Islet of Langerhans (tissue), 1 donor: ENCODE measurements at regions not wholly inside any gene's neighbourhood (a gene's known extent, or its start where the extent isn't known, plus 50 kb on each side); places are given as distances from the start of the nearest gene placed in this dataset.
"Not testable (repeated sequence)": the region's sequence is repeated elsewhere in the genome, so short reads cannot be mapped to it uniquely, and the experiment has no call there.

Source experiments
- FAIRE-seq: peaks from one replicate; lab custom pipeline; 2011; peaks lifted over from hg19 to GRCh38; lab: Jason Lieb, UNC

DNA sequence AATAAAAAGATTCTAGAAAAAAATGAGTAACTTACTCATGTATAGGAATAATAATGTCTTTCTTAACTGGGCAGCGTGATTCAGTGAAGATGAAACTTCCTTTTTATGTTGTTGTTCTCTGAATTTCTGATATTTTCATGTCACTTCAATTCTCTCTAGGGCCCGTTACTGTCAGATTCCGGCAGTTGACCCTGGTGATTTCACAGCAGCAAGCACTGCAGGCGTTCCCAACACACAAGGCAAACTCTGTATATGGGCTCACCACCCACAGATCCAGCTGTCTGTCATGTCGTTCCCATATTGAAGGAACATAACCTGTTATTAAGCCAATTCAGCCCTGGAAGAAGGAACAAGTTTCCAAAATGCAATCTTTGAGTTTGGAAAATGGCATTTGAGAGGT is 288.3 kb upstream of the GALNTL6 start:
- FAIRE-seq: no peak

DNA sequence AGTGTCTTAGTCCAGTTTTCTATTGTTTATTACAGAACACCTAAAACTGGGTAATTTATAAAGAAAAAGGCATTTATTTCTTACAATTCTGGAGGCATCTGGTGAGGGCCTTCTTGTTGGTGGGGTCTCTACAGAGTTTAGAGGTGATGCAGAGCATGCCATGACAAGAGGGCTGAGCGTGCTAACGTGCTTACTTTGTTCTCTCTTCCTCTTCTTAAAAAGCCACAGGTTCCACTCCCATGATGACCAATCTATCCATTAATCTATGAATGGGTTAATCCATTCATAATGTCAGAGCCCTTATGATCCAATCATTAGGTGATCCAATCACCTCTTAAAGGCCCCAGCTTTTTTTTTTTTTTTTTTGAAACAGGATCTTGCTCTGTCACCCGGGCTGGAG is 291.5 kb upstream of the GALNTL6 start:
- no peak for FAIRE-seq

DNA sequence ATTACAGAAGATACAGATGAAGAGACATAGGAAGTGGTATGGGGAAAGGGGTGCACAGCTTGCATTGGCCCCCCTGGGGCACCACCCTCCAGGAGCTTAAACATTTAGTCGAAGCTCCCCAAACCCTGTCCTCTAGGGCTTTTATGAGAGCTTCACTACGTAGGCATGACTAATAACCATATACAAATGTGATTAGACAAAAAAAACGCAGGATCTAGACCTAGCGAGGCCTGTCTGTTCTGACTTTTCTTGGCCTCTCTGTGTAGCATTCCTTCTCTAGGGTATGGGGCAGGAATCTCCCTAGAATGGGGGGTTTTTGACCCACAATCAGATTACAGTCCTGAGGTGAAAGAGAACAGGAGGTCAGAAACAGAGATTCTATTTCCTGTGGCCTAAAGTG is 293.7 kb upstream of the GALNTL6 start:
- no peak for FAIRE-seq

DNA sequence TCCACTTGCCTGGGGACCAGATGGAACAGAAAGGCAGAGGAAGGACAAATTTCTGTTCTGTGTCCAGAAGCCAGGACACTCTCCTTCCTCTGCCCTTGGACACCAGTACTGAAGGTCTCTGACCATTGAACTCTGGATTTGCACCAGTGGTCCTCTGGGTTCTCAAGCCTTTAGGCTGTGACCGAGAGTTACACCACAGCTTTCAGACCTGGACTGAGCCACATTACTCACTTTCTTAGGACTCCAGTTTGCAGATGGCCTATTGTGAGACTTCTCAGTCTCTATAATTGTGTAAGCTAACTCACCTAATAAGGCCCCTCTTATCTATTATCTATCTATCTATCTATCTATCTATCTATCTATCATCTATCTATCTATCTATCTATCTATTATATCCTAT is 295.3 kb upstream of the GALNTL6 start:
- no peak for FAIRE-seq

DNA sequence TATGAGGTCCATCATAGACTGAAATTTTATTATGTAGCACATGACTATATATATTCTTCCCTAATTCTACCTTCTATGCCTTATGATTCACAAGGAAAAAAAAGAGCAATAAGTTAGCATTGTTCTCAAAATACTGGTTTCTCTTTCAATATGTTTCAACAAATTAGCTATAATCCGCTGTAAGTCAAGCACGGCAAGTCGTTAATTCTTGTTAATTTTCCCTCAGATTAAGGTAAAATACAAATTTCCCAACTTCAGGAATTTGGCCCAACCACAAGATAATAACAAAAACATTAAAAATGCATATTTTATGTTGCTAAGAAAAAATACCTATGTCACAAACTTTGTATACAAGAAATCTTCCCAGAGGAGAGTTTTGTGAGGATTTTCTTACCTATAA is 296.5 kb upstream of the GALNTL6 start:
- no peak for FAIRE-seq

DNA sequence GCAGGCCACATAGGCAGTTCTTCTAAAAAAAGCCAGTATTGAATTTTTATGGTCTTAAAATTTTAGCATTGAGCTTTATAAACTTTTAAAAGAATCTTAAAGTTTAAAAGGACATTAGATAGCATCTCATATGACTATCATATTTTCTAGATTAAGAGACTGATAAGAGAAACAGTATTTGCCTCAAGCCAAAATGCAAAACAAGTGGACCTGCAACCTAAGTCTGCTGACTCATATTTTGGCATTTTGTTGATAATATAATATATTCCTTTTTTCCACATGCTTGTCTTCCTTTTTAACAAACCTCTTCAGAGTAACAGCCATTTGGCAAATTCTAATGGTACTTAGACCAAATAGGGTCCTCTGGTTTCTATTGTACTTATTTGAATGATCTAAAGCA is 328.5 kb upstream of the GALNTL6 start:
- no peak for FAIRE-seq

DNA sequence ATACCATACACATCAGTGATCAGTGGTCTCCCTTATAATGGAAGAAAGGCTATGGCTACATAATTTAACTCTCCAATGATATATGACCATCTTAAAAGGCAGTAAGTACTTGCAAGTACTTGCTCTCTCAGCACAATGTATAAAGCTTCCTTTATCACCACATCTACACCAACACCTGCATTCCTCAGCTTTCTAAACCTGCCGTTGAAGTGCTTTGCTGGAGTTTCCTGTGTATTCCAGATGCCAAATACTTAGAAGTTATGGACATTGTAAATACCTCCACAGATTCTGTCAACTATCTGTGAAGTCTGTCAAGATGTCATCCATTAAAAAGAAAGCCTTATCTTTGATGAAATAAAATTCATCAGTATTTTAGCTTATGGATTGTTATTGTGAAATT is 335.0 kb upstream of the GALNTL6 start:
- FAIRE-seq: no peak

DNA sequence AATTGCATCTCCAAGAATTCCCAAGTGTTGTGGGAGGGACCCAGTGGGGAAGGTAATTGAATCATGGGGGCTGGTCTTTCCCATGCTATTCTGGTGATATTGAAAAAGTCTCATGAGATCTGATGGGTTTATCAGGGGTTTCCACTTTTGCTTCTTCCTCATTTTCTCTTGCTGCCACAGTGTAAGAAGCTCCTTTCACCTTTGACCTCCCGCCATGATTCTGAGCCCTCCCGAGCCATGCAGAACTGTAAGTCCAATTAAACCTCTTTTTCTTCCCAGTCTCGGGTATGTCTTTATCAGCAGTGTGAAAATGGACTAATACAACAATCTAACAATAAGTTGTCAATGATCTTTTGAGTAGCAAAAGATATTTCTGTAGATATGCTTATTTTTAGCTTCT is 338.1 kb upstream of the GALNTL6 start:
- not testable (repeated sequence) for FAIRE-seq

DNA sequence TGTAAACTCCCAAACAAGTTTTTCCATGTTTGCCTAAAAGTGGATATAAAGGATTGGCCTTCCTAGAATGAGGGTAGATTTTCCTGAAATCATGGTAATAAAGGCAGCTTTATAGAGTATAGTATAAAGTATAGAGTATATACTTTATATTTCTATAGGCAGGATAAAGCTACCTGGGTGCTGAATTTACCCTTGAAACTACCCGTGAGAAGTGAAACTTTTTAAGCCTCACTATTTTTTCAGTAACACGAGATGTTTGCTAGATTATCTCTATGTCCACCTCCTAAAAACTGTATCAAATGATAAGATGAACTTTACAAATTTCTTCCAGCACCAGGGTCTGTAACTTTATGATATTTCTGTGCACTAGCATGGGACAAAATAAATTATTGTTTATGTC is 340.0 kb upstream of the GALNTL6 start:
- FAIRE-seq: no peak

DNA sequence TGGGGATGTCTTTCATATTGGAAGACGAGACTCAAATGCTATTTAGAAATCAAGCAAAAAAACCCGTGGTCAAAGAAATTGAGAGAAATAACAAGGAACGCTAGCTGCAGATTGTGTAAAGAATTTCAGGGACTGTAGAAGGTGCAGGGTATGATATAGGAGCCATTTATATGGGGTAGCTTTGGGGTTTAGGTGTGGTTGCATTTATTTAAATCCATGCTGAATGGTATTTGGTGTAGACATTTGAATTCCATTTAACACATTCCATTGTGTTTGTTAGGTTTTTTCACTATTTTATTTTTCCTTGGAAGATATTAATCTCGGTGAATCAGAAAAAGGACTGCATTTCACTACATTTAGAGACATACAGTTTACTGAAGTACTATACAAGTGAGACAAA is 341.0 kb upstream of the GALNTL6 start:
- no peak for FAIRE-seq

DNA sequence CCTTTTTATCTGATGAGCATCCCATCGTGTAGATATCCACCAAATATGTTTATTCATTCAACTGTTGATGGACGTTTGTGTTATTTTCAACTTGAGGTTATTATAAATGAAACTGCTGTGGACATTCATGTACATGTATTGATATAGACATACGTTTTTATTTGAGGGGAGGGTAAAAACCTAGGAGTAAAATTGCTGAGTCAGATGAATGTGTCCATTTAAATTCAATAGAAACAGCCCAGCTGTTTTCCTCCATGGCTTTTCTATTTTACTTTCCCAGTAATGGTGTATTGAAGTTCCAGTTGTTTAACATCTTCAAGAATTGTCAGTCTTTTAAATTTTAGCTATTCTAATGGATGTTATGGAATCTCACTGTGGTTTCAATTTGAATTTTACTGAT is 348.7 kb upstream of the GALNTL6 start:
- FAIRE-seq: no peak

DNA sequence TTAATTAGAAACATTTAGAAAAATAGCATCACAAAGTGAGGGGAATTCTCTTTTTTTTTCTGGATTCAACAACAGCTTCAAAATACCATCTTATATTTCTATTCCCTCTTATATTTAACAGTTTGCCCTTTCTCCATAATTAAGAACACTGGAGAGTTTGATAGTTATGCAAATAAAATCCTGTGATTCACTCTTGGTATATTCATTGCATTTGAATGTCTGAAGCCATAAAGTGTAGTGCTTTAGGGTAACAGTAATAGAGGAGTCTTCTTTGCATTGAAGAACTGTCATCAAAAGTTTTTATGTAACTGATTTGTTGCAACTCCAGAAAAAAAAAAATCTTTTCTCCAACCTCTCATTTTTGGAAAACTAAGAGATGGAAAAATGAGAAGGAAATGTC is 352.0 kb upstream of the GALNTL6 start:
- FAIRE-seq: no peak

DNA sequence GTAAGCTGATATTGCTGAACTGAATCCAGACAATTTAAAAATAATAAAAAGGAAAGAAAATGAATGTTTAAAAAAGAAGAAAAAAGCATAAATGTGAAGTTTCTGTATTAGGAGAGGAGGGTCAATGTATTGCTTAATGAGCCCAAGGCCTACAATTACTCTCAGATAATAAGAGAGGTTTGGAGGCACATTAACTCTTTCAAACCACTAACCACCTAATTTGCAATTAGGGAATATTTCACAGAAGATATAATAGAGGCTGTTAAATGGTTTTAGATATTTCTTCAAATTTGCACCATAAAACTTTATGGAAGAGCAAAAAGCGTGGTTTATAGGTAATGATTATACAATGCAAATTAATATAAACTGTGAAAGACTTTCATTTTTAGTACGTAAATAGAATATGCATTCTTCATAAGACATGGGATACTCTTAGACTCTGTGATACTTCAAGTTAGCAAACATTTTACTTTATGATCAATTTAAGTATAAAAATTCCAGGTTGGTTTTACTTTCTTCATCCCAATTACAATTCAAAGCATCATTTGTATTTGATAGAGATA is 364.2 kb upstream of the GALNTL6 start:
- no peak for FAIRE-seq

DNA sequence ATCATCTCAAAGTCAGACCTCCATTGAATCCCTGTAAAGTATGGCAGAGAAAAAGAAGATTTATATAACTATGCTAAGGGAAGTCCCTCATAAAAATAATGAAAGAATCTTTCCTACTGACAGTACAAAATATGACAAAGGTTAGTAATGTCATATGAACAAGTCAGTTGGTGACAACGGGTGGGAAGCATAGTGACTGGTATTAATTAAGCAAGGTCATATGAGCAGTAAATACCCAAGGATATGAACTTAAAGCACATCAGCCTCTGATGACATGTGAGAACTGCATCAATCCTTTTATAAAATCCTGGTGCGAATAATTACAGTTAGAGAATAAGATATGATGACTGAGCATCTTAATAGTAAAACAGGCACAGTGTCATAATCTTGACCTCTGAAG is 364.8 kb upstream of the GALNTL6 start:
- FAIRE-seq: no peak

DNA sequence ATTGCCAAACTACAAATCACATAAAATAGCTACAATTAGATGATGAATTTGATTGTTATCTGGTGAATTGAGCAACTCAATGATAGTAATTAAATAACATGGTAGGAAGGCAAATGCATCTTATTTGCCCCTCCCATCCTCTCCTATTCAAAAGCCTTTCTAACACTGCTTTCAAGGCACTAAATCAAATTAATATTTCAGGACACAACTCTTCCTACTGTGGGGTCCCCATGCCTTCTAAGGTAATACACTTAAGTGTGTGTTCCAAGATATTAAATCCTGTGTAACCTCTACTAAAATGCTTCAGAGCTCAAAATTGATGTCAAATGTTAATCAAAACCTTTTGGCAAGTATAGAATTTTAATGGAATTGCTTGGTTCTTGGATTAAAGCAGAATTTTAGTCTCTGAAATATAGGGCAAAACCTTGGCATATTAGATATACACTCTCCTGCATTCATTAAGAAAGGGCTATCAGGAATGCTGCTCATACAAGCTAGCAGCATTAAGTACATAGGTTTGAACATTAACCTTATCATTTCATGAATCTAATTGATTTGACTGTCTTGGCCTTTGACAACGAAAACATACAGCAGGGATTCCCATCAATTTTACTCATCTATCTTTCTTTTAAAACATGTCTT is 371.8 kb upstream of the GALNTL6 start:
- FAIRE-seq: no peak

DNA sequence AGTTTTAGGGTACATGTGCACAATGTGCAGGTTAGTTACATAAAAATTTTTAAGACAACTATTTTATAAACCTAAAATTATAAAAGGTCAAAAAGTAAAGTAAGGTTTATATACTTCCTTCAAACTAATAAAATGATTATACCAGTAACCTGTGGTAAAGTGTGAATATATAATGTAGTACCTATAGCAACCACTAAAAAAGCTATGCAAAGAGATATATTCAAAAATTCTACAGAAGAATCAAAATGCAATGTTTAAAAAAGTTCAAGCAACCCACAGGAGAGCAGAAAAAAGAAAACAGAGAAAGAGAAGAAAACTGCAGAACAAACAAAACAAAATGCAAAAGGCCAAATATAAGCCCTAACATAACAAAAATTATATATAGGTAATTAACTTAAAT is 379.5 kb upstream of the GALNTL6 start:
- FAIRE-seq: no peak

DNA sequence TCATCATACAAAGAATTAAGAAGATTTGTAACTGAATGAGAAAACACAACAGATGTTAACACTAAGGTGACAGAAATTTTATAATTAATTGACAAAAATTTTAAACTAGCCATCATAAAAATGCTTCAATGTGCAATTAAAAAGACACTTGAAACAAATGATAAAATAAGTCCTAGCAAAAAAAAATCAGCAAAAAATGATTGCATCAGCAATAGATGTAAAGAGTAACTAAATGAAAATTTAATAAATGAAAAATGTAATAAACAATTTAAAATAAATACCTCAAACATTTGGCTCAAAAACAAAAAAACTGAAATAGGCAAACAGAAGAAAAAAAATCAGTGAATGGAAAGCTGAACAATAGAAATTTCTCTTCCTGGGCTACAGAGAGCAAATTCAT is 380.7 kb upstream of the GALNTL6 start:
- no peak for FAIRE-seq

DNA sequence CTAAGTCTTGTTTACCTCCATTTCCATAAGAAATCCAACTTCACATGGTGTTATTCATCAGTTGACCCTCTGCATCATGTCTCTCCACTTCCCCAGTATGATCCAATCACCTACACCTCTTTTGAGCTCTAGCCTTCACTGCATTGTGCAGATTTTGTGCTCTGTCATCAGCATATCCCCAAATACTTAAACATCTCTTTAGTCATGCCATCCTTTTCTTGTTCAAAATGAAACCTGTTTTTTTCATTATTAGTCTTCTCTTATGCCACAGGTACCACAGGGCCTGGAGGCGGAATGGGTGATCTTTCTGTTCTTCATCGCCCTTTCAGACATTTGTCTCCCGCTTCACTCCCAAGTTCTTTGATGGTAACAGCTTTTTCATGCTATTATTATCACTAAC is 382.7 kb upstream of the GALNTL6 start:
- no peak for FAIRE-seq

DNA sequence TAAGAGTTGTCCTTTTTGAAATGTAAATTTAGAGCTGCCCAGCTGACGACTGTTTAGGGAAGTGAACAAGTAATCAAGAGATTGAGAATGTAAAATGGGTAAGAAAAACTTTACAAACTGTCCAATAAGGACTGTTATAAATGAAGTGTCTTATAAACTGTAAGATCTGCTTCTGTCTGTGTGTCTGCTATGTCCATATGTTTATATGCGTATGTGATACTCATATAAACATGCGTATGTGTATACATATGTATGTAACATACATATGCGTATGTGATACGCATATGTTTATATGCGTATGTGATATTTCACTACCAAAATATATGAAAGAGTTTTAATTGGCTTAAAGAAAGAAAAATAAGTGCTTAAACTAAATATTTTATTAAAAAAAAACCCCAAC is 416.0 kb upstream of the GALNTL6 start:
- no peak for FAIRE-seq

DNA sequence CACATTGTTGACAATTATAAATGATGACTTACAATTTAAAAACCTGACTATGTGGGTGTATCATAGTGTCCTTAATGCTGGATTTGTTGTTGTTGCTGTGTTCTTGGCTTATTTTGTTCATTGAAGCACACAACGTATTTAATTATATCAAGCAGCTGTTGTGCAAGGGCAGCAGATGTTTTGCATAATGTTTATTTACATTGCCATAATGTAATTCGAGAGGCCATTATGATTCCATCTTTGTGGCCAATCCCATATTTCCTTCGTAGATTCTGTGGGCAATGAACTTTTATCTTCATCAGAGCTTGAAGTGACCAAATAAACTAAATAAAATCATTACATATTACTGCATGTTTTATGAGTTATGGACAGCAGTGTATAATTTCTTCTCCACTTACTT is 422.6 kb upstream of the GALNTL6 start:
- no peak for FAIRE-seq

DNA sequence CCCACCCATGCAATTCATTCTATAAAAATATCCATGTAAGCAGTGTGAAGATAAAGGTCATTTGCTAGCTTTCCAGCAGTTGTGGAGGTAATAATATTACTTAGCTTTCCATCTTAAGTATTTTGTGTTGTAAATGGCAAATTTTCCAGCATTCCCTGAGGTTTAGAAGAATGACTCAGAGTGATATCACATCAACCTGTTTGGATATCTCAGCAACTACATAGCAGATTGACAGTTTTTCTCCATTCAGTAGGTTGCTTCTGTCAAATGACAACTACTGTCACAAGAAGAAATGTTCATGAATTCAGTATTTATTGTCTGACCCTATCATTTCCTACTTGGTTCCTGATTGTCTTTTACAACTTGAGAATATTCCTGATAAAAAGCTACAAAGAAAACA is 434.9 kb upstream of the GALNTL6 start:
- FAIRE-seq: no peak

DNA sequence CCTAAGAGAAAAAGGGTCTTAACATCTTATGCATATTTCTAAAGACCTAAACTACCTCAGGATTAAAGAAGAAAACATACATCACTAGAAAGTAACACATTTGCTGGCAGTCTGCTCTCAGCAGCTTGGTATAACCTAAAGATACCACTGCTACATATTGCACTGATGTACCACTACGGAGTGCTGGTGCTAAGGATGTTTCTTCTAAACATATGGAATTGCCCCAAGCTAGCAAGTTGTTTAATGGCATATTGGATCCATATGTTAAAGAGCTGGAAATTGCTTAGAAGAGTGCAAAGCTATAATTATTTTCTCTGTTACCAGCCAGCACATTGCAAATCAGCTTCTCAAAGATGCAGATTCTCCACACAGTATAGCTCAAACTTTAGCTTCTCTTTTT is 436.5 kb upstream of the GALNTL6 start:
- FAIRE-seq: no peak

DNA sequence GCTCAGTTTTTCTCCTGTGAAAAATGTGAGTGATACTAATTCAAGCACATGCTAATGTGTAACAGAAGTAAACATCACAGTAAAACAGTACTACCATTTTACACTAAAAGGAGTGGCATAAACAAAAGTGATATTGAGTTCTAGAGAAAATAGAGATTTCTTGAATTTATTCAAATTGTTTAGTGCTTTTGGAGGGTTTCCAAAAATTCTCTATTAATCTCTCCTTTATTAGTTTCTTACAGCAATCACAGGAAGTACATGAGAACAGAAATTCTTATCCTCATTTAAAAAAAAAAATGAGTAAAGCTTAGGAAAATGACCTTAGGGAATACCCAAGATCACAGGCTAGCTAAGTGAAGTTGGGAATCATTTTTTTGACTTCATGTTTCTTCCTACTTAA is 459.7 kb upstream of the GALNTL6 start:
- no peak for FAIRE-seq

DNA sequence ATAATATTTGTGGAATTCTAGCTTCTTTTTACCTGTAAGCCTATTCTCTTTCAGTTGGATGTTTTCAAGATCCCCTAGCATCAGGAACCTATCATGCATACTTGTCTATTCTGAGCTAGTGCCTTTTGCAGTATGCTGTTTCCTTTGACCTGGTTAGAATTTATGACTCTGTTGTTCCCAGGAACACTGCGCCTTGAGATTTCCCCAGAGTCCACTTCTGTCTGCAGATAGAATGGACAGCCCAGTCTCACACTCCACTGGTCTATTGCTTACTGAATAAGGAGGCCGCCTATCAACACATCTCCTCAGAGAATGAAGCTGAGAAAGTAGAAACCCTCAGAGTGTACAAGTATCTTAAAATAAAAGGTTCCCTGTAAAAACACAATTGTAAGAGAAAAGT is 465.1 kb upstream of the GALNTL6 start:
- FAIRE-seq: no peak

DNA sequence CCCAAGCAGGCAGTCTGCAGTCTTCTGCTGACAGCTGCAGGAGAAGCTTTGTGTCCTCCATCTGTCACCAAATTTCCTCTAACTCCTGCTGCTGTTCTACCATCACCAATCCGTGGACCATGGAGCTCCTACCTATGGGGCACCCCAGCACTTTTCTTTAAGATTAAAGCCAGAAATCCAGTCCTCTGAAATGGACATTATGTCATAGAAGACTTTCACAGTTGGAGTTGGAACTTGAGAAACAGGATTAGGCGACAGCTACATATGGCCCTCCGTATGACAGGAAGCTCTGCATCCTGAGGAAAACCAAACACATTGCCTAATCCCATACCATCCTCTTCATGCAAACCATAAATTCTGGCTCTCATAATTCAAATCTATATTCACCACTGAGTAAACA is 470.6 kb upstream of the GALNTL6 start:
- no peak for FAIRE-seq
